ENCODE measurements at regions not wholly inside any gene's neighbourhood (a gene's known extent, or its start where the extent isn't known, plus 50 kb on each side); places are given as distances from the start of the nearest gene placed in this dataset.

DNA sequence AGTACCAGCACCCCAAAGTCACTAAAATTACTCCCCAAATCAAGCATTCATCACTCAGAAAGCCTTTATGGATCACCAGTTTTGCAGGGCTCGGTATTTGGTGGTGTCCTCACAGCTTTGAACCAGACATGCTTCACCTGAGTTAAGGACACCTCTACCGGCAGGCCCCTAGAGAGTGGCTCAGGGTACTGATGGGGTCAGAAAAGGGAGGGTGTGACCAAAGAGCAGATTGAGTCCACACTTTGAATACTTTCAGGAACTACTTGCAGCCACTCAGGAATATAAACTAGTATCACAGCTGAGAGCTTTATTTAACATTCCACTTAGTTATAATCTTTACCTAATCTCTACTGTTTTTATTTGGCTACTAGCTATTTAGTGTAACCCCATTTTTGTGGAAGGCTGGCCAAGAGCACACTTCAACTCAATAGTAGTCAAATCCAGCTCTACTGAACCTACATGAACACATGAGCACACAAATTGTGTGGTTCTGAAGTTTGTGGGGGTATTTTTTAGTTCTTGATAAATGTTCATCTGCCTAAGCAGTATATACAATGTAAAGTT lies 109.6 kb upstream of the SPRY1 start:
- DNase-seq (ENCODE audit: low spot score in 2 of 2, unreplicated experiment in 2 of 2): no peak
- peaks cover 42% of the 10 kb centered on the region for H3K9me3 Mint-ChIP-seq
- peaks cover 22% of the 10 kb centered on the region for H3K4me1 Mint-ChIP-seq
- H3K27ac Mint-ChIP-seq: no peak overlapping the region
- TF ChIP-seq, protein P1, sequence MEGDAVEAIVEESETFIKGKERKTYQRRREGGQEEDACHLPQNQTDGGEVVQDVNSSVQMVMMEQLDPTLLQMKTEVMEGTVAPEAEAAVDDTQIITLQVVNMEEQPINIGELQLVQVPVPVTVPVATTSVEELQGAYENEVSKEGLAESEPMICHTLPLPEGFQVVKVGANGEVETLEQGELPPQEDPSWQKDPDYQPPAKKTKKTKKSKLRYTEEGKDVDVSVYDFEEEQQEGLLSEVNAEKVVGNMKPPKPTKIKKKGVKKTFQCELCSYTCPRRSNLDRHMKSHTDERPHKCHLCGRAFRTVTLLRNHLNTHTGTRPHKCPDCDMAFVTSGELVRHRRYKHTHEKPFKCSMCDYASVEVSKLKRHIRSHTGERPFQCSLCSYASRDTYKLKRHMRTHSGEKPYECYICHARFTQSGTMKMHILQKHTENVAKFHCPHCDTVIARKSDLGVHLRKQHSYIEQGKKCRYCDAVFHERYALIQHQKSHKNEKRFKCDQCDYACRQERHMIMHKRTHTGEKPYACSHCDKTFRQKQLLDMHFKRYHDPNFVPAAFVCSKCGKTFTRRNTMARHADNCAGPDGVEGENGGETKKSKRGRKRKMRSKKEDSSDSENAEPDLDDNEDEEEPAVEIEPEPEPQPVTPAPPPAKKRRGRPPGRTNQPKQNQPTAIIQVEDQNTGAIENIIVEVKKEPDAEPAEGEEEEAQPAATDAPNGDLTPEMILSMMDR (IDR thresholded peaks at IDR 0.05; ENCODE audit: unreplicated experiment): no peak
- H3K27me3 Mint-ChIP-seq (ENCODE audit: low read depth): no peaks in the 10 kb centered on the region
- no peak overlapping the region for H3K4me3 Mint-ChIP-seq
- peaks cover 37% of the 10 kb centered on the region for H3K36me3 Mint-ChIP-seq

DNA sequence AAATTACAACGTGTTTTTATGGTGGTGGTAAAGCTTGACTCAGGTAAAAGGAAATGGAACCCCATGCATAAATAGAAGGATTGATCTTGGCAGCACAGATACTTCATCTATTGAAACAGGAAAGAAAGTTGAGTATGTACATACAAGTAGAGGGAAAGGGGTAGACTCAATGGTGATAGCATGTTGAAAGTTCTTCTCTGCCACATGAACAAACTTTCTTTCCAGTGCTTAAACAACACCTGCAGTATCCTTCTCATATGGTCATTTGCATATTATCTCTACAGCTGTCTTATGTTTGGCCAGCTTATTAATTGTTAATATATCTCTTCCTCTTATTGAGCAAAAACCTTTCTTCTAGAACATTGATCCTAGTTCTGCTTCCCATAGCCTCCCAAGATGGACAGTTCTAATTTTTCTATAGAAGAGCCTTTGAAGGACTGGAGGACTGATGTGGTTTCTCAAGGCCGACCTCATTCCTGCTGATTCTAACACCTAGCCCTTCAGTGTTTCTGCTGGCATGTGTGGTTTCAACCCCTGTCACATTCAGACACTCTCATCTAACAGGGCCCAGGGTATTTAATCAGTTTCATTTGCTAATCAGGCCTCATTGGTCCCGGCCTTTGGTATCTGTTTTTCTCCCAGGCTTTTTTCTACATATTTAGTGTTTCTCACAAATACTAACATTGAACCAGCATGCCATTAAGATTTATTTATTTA lies 108.1 kb upstream of the SPRY1 start:
- no peak overlapping the region for H3K4me3 Mint-ChIP-seq
- H3K27ac Mint-ChIP-seq: no peak overlapping the region
- H3K36me3 Mint-ChIP-seq: peaks cover 41% of the 10 kb centered on the region
- H3K27me3 Mint-ChIP-seq (ENCODE audit: low read depth): no peaks in the 10 kb centered on the region
- DNase-seq (ENCODE audit: low spot score in 2 of 2, unreplicated experiment in 2 of 2): no peak
- H3K9me3 Mint-ChIP-seq: peaks cover 46% of the 10 kb centered on the region
- TF ChIP-seq, protein P1 (IDR thresholded peaks at IDR 0.05; ENCODE audit: unreplicated experiment): no peak
- peaks cover 19% of the 10 kb centered on the region for H3K4me1 Mint-ChIP-seq

DNA sequence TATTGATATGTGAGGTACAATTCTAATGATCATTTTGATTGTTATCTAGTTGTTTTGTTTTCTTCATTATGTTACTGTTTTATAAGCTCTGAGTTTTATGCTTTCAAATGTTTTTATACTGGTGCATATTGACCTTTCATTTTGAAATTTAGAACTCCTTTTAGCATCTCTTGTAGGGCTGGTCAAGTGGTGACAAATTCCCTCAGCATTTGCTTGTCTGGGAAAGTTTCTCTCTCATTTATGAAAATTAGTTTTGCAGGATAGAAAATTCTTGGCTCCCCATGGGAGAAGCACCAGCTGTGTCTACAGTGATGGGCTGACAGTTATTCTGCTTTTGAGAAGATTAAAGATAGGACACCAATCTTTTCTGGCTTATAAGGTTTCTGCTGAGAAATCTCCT lies 105.3 kb upstream of the SPRY1 start:
- Mint-ChIP-seq H3K27me3 (ENCODE audit: low read depth) (no peaks in the 10 kb centered on the region), H3K4me3 (no peak overlapping the region), H3K9me3 (peaks cover 46% of the 10 kb centered on the region), H3K27ac (no peak overlapping the region), H3K4me1 (no peaks in the 10 kb centered on the region), H3K36me3 (peaks cover 41% of the 10 kb centered on the region)
- TF ChIP-seq, protein P1 (IDR thresholded peaks at IDR 0.05; ENCODE audit: unreplicated experiment): no peak
- DNase-seq (ENCODE audit: low spot score in 2 of 2, unreplicated experiment in 2 of 2): no peak

DNA sequence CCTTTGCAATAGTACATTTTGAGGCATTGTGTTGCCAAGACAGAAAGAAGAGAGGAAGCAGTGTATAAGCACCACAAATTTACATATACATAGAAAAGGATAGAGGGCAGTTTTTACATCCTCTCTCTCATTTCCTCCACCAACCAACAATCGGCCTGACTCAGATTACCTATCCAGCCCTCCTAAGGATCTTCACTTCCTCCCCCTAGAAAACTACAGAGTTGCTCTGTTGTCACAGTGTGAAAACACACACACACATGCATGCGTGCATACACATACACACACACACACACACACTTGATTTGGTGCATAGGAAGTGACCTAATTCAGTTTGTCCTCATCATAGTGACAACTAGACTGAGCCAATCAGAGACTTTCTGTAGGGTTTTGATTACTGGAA lies 98.8 kb upstream of the SPRY1 start:
- H3K9me3 Mint-ChIP-seq: no peaks in the 10 kb centered on the region
- H3K27me3 Mint-ChIP-seq (ENCODE audit: low read depth): no peaks in the 10 kb centered on the region
- no peak overlapping the region for H3K27ac Mint-ChIP-seq
- no peak overlapping the region for H3K4me3 Mint-ChIP-seq
- no peak for DNase-seq (ENCODE audit: low spot score in 2 of 2, unreplicated experiment in 2 of 2)
- TF ChIP-seq, protein P1 (IDR thresholded peaks at IDR 0.05; ENCODE audit: unreplicated experiment): no peak
- no peaks in the 10 kb centered on the region for H3K36me3 Mint-ChIP-seq
- H3K4me1 Mint-ChIP-seq: peaks cover 14% of the 10 kb centered on the region

DNA sequence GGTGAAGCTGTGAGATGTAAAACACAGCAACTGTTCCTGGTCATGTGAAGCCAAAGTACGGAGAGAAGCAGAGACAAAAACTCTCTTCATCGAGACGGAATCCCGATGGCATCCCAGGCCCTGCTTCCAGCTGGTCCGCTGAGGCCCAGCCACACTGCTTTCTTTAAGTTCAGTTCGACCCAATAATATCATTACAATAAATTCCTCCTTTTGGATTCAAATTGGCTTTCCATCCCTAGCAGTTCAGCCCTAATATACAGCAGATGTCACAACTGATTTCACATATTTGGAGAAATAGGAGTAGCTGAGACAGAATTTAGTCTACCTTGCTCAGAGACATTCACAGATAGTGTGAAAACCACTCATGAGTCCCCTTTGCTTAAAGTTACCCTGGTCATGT lies 98.3 kb upstream of the SPRY1 start:
- no peak overlapping the region for H3K27ac Mint-ChIP-seq
- H3K27me3 Mint-ChIP-seq (ENCODE audit: low read depth): no peaks in the 10 kb centered on the region
- H3K36me3 Mint-ChIP-seq: no peaks in the 10 kb centered on the region
- H3K4me1 Mint-ChIP-seq: peaks cover 14% of the 10 kb centered on the region
- H3K9me3 Mint-ChIP-seq: no peaks in the 10 kb centered on the region
- TF ChIP-seq, protein P1 (IDR thresholded peaks at IDR 0.05; ENCODE audit: unreplicated experiment): no peak
- DNase-seq (ENCODE audit: low spot score in 2 of 2, unreplicated experiment in 2 of 2): no peak
- H3K4me3 Mint-ChIP-seq: no peak overlapping the region

Data from mesothelial cell of epicardium (in vitro differentiated cells).